Erythroblast (primary cell): ENCODE measurements at regions not wholly inside any gene's neighbourhood (a gene's known extent, or its start where the extent isn't known, plus 50 kb on each side); places are given as distances from the start of the nearest gene placed in this dataset.

ENCODE experiments used
- DNase-seq, 2 experiments: peaks; one replicate each; lab custom pipeline; 2025; lab: John Stamatoyannopoulos, UW
- GATA1 ChIP-seq: IDR thresholded peaks from 2 replicates; pipeline ENCODE4 v1.6.1; 2011; ENCODE audit warnings: low read depth, mild to moderate bottlenecking, control low read depth, low read length, moderate library complexity
- POLR2A ChIP-seq: IDR thresholded peaks from 2 replicates; pipeline ENCODE4 v1.6.1; 2011; ENCODE audit warnings: mild to moderate bottlenecking, low read length

DNA sequence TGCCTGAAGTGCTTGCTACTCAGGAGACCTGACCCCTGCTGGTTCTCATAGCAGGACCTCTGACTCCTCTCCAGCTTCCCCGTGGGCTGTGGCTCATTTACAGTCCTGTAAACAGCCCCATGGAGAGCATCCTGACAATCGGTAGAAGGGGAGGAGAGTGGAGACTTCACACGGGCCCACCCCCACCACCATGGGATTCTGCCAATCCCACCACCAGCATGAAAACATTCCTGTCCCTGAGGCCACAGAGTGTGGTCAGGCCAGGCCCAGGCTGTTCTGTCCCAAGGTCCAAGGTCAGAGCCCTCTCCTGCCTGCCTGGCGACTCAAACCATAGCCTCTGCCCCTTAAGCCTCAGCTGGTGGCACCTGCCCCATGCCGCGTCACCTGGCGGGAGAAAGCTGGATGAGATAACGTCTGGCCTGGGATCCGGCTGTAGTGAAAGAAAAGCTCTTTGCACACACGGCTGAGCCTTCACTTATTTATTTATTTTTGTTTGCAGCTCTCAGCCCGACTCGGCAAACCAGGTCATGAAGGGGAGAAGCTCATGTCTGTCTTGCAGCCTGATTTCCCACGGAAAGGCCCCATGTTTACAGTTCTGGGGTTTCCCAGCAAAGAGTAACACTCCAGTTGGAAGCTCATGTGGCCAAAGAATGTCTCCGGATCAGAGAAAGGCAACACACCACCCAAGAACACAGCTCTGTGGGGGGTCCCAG lies 293.6 kb upstream of the ZMIZ1 start:
- TF ChIP-seq GATA1 = no peak
- TF ChIP-seq POLR2A = no peak
- DNase-seq = no peak

- no peak for TF ChIP-seq GATA1
- no peak for TF ChIP-seq POLR2A
- no peak for DNase-seq
These were observed 292.9 kb upstream of the ZMIZ1 start for GRCh38 chr10:78775891-78776290.

DNA sequence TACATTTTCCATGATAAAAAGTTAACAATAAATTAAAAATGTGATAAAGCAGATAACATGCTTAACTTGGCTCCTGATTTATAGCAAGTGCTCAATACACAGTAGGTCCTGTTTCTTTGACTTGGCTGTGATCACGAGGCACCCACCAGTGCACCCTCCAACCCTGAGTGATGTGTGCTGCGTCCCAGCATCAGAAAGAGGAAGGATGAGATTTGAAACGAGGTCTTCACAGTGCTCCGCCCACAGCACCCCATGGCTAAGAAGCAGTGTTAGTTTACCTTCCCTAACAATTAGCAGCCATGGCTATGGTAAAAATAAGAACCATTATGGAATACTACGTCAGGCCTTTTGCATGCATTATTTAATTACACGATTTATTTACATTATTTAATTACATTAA lies 292.0 kb upstream of the ZMIZ1 start:
- TF ChIP-seq POLR2A (no peak), GATA1 (no peak)
- DNase-seq = no peak

DNA sequence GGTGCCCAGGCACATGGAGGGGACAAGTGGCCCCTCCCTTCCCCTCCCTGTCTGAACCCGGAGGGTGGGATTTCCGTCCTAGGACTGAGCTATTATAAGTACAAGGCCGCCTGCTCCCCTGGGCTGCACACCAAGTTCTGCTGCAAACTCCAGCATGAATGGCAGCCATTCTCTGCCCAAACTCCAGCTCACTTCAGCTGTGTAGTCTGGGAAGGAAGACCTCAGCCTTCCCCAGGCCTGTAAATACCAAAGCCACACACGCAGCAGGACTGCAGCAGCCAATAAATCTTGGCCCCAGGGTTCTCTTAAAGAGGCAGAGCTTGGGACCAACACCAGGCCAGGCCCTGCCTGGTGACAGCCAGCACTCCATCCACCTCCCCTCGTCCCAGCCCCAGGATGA lies 291.3 kb upstream of the ZMIZ1 start:
- TF ChIP-seq POLR2A = no peak
- no peak for TF ChIP-seq GATA1
- no peak for DNase-seq

GRCh38 chr10:78777867-78778266 lies 290.9 kb upstream of the ZMIZ1 start:
- TF ChIP-seq POLR2A (no peak), GATA1 (no peak)
- DNase-seq = no peak

DNA sequence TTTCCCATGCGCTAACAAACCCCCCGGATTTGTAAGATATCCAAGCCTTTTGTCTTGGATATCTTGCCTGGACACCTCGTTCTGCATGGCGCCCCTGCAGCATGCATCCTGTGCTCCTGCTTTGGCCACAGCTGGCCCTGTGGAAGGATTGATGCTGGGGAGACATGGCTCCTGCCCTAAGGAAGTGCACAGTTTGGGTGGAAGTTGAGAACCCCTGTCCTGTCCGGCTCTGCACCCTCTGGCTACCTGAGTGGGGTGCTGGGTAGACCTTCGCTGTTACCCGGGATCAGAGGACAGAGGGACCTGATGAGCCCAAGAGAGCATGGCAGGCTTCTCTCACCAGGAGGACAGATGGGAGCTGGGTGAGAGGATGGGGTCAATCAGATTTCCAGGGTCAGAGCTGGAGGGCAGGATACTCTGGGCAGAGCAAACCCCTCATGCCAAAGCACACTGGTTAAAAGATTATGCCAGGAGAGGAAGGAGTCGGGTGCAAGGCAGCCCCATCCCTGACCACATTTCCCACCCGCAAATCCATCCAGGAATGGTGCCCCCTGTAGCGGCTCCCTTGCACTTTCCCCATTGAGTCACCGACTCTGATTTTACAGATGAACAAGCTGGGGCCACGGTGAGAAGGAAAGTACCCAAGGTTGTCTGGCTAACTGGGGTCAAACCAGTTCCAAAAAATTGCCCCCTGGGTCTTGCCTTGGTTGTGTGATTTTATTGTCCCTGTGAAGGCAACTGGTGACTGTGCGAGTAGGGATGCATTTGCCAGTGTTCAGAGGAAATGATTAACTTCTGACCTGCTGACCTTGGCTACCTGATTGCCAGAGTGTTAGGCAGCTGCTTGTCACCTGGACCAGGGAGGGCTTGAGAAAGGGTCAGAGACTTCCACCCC lies 290.1 kb upstream of the ZMIZ1 start:
- TF ChIP-seq POLR2A = no peak
- no peak for TF ChIP-seq GATA1
- DNase-seq = no peak

DNA sequence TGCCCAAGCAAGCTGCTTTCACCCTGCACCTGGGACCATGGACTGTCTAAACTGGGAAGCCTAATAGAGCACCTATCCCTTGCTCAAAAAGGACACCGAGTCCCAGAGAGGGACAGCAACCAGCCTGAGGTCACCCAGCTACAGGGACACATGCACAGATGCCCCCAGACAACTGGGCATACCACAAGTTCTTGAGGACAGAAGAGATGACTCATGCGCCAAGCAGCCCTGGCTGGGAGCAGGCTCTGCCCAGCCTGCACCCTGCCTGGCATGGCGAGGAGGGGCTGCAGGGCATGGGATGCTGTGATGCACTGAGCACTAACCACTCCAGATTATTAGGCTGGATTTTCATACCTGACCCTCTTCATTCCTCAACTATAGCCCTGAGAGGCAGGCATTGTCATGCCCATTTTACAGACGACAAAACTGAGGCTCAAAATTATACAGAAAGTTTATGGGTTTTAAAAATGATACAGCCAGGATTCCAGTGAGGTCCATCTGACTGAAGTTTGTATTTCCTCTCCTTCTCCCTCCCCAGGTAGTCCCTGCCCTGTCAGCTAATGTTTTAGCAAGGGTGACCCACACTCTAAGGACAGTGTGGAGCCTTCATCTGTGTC lies 289.3 kb upstream of the ZMIZ1 start:
- TF ChIP-seq POLR2A = no peak
- TF ChIP-seq GATA1 = no peak
- DNase-seq = no peak

DNA sequence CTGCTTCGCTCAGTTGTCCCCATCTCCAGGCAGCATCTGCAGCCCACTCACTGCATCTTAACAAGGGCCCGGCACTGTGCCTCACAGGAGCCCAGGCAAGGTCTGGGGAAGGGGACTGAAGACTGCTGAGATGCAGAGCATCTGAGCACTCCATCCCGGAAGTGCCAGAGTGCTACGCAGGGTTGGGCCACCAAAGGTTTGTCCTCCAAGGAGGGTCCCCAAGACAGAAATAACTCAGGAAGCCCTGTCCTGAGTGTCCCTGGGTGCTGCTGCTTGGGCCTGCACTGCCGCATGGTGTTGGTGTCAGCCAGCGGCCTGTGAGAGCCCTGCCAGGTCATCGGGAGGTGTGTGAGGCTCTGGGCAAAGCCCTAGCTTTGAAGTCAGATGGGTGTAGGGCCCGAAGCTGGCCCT lies 288.2 kb upstream of the ZMIZ1 start:
- no peak for DNase-seq
- TF ChIP-seq GATA1 (no peak), POLR2A (no peak)

DNA sequence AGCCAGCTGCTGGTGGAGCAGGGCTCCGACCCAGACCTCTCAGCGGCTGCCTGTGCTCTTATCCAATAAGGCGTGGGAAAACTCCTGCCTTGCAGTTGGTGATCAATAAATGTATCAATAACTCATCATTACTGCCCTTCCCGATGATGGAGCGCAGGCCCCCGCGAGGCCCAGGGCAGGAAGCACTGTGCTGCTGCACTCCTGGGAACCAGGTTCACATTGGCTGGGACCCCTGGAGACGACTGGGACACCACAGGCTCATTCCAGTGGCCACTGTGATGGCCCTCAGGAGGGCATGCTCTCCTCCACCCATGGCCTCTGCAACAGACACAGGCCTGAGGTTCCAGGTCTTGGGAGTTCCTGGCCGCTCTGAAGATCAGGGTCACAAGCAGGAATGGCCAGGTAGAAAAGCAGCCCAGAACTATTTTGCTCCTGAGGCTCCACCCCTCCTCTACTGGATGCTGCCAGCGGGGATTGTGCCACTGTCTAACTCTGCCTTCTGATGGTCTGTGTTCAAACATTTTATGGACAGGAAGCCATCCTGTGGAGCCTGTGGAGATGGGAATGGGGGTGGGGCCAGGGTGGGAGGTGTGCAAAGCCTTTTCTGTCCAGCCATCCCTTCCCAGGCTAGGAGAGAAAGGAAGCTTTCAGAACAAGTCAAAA lies 287.4 kb upstream of the ZMIZ1 start:
- DNase-seq = no peak
- no peak for TF ChIP-seq GATA1
- TF ChIP-seq POLR2A = no peak

DNA sequence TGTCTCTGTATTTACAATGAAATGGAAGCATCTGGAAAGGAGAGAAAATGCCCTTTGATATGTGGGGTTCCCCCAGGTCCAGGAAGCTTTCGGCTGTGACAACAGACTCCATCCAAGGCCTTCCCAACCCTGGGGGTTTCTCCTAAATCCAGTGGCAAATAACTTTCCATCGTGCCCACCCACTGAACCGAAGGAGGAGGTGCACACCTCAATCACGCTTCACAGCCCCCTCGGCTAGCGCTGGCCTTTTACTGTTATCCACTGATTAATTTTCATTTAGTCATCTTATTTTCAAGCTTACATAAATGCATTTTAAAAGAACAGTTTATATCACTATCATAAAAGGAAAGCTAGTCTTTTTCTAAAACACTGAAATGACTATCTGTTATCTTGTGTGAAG lies 286.8 kb upstream of the ZMIZ1 start:
- TF ChIP-seq POLR2A (no peak), GATA1 (no peak)
- no peak for DNase-seq

DNA sequence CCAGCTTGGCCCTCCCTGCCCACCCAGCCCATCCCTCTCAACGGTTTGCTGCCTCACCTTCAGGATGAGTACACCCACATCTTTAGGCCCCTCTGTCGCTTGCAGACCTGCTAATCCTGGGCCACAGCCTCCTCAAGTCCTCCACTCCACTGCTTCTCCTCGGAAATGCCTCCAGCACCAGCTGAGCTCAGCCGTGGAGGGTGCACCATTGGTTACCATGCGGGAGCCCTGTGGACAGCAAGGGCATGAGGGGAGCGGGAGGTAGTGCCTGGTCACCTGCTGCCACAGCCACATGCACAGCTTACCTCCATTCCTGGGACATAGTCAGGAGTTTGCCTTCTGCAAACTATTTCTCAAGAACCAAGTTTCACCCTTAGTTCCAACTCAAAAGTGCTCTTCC lies 286.3 kb upstream of the ZMIZ1 start:
- TF ChIP-seq POLR2A (no peak), GATA1 (no peak)
- no peak for DNase-seq

GRCh38 chr10:78783753-78784152 lies 285.0 kb upstream of the ZMIZ1 start:
- TF ChIP-seq POLR2A (no peak), GATA1 (no peak)
- DNase-seq = no peak

DNA sequence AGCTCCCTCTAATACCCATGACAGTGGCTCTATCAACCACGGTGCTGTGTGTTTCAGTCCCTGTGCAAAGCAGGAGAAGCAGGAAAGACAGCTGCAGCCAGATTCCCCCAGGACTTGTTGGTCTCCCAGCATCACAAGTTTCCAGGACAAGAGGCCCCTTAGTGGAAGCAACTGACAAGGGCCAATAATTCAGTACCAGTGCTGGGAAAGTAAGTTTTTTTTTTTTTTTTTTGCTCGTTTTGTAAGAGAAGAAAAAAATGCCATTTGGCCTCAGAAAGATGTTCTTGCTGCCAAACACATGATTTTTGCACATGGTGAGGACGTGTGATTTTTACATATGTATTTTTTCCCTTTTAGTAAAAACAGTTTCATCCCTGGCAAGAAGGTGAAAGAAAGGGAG lies 284.2 kb upstream of the ZMIZ1 start:
- no peak for DNase-seq
- TF ChIP-seq GATA1 (no peak), POLR2A (no peak)

- TF ChIP-seq POLR2A = no peak
- no peak for TF ChIP-seq GATA1
- DNase-seq = no peak
These were observed 283.7 kb upstream of the ZMIZ1 start for GRCh38 chr10:78785066-78785465.
